GM18907 (cell line): ENCODE measurements at regions not wholly inside any gene's neighbourhood (a gene's known extent, or its start where the extent isn't known, plus 50 kb on each side); places are given as distances from the start of the nearest gene placed in this dataset.

Source experiments
- ATAC-seq: cut with Tn5 transposase; IDR thresholded peaks from one replicate; pipeline ENCODE4 v1.9.1; 2021; ENCODE audit warnings: mild to moderate bottlenecking, moderate library complexity; ENCODE audit not compliant: unreplicated experiment

GRCh38 chr5:82624062-82624461 is 345.9 kb upstream of the RPS23 start:
- no peak for ATAC-seq

GRCh38 chr5:82622711-82623514 is 344.8 kb upstream of the RPS23 start:
- ATAC-seq = no peak

GRCh38 chr5:82622205-82622604 is 344.1 kb upstream of the RPS23 start:
- no peak for ATAC-seq

DNA sequence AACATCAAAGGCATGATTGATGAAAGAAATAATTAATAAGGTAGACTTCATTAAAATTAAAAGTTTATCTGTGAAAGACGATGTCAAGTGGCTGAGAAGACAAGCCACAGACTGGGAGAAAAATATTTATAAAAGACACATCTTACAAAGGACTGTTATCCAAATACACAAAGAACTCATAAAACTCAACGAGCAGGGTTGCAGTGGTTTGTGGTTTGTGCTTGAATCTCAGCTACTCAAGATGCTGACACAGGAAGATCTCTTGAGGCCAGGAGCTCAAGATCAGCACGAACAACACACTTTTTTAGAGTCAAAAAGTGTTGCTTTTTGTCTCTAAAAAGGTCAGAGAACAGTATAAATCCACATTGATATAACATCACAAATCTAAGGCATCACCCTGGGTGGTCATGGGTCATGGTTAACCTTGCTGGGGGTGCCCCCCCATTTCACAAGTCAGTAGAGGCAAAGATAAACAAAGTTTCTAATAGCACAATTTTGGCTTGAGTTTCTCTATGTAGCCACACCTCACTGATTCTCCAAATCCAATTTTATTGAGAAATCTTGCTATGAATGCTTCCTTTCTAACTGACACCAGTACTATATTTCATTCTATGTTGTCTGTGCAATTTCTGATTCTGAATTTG is 342.9 kb upstream of the RPS23 start:
- ATAC-seq = no peak

GRCh38 chr5:82619097-82619496 is 340.9 kb upstream of the RPS23 start:
- no peak for ATAC-seq

DNA sequence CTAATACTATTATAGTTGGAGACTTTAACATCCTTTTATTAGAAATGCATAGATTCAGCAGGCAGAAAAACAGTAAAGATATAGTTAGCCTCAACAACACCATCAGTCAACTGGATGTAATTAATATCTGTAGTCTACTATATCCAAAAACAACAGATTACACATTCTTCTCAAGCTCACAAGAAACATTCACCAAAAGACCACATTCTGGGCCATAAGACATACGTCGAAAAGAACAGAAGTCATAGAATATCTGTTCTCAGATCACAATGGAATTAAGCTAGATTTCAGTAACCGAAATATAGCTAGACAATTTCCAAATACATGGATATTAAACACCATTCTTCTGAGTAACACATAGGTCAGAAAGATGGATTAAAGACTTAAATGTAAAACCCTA is 336.6 kb upstream of the RPS23 start:
- ATAC-seq = no peak

GRCh38 chr5:82613891-82614290 is 335.7 kb upstream of the RPS23 start:
- no peak for ATAC-seq

- ATAC-seq = no peak
Measured at GRCh38 chr5:82610686-82611085, 332.5 kb upstream of the RPS23 start.

DNA sequence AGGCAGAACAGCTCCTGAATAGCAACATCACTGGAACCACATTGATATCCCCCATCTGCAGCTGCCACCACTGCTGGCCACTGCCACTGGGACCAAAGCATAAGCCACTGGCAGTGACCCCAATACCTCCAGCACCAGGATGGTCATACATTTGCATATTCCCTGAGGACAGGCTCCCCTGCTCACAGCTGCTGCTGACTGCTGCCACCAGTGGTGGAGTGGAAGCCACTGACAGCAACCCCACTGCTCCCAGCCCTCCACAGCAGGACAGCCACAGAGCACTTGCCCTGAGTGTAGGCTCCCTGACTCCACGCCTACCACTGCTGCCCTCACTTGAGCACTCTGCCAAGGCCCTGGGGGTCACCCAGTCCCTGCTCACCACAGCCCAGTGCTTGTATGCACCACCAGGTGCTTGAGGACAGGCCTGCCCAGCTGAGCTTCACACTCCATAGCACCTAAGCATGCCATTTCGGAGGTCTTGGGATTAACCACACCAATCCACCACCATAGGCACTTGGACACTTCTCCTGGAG is 327.4 kb upstream of the RPS23 start:
- ATAC-seq = no peak

DNA sequence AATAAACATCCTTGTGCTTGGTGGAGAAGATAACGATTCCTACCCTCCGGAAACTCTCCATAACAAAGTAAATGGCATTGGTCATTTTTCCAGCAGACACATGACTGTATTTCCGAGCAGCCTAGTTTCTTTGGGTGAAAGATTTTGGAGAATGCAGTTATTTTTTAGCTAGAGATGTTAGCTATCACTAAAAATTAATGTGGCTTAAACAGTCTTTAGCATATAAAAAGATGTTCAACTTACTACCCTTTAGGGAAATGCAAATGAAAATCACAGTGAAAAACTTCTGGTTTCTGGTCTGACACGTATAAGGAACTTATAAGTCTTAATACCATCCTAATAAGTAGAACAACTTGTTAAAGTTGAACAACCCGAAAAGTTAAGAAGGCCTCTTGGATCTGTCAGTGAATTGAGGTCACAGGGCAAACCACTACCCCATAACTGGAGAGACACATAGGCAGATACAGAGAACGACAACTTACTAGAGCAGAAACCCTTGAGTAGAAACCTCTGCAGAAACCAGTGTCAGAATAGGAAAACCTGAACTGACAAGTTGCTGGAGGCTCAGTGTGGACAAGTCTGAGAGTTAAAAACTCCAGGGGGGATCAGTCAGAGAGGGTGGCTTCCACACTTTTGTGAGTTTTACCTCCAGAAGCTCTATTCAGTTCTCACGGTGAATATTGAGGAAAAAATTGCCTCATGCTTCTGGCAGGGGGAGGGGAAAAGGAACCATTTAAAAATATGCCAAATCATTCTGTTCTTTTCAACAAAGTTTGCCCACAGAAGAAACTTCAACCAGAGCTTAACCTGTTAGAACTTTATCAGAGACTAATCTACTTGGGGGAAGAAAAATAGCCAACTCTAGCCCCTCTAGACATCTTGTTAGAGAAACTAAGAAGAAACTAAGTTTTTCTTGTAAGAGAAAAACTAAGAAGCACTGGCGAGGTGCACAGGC is 325.2 kb upstream of the RPS23 start:
- ATAC-seq = no peak

GRCh38 chr5:82601861-82602260 is 323.7 kb upstream of the RPS23 start:
- no peak for ATAC-seq

DNA sequence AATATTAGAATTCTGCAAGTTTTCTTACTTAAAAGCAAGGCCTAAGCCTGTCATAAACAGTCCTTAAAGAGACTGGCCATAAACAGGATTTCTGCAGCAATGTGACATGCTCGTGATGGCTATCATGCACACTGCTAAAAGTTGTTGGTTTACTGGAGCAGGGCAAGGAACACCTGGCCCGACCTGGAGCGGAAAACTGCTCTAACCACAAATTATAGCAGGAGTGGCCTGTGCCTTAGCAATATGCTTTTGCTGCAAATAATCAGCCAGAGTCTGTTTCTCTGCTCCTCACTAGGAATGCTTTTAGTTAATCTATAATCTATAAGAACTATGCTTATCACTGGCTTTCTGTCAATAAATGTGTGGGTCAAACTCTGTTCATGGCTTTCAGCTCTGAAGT is 322.9 kb upstream of the RPS23 start:
- no peak for ATAC-seq

GRCh38 chr5:82599692-82600091 is 321.5 kb upstream of the RPS23 start:
- no peak for ATAC-seq

DNA sequence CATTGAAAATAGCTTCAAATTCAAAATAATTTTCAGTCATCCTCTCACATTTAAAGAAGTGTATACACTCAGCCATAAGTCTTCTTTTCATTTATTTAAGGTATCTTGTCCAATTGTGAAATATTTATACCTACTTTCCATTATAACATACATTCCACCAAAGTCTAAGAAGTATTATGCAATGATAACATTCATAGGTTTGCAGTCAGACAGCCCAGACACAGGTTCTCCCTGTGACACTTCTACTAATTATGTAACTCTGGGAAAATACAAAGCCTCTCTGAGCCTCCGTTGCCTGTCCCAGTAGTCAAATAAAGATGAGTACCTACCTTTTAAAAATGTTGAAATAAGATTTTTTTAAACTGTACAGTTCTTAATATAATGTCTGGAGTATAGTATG is 320.9 kb upstream of the RPS23 start:
- ATAC-seq = no peak

- no peak for ATAC-seq
Measured at GRCh38 chr5:82597437-82597836, 319.3 kb upstream of the RPS23 start.

- ATAC-seq = no peak
Measured at GRCh38 chr5:82596451-82596850, 318.3 kb upstream of the RPS23 start.

GRCh38 chr5:82595113-82595512 is 317.0 kb upstream of the RPS23 start:
- no peak for ATAC-seq

DNA sequence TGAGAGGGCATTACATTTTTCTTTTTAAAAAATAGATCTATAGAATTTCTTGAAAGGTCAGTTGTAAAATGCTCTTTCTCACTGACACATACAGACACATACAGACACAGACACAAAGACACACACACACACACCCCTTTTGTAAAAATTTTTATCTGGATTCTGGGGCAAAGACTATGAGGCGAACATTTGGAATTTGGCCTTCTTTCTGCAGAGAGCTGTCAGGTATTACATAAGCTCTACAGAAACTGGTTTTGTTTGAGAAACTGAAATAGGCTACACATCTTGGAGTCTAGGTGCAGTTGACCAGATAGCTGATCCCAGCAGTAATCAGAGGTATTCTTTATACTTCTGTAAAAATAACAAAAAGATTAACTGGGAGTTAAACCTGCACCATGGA is 315.9 kb upstream of the RPS23 start:
- no peak for ATAC-seq

GRCh38 chr5:82593481-82593880 is 315.3 kb upstream of the RPS23 start:
- ATAC-seq = no peak

DNA sequence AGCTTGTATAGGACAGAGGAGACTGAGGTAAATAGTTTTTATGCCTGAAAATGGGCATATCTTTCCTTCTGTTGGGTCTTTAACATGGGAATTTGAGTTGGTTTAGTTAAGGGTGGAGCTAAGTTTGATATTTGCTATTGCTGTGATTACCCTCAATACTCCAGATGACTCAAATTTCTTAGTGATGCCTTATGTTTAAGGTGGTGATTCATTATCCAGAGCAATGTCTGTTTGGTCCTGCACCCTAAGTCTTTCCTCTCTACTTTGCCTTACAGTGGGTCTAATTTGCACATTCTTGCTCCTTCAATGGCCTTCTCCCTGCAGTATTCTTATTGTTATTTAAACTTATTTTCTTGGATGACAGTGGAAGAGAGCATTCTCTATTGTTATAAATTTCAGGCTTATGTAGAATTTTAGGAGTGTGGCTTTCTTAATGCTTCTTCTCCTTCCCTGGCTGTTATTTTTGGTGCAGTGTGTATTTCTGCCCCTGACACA is 312.9 kb upstream of the RPS23 start:
- no peak for ATAC-seq

- ATAC-seq = no peak
Measured at GRCh38 chr5:82590112-82590511, 312.0 kb upstream of the RPS23 start.
